HG03354 (cell line): ENCODE measurements at regions not wholly inside any gene's neighbourhood (a gene's known extent, or its start where the extent isn't known, plus 50 kb on each side); places are given as distances from the start of the nearest gene placed in this dataset.

Experiments
- ATAC-seq: cut with Tn5 transposase; IDR thresholded peaks from one replicate; pipeline ENCODE4 v1.9.1; 2021; ENCODE audit warnings: mild to moderate bottlenecking; ENCODE audit not compliant: unreplicated experiment, poor library complexity, severe bottlenecking

DNA sequence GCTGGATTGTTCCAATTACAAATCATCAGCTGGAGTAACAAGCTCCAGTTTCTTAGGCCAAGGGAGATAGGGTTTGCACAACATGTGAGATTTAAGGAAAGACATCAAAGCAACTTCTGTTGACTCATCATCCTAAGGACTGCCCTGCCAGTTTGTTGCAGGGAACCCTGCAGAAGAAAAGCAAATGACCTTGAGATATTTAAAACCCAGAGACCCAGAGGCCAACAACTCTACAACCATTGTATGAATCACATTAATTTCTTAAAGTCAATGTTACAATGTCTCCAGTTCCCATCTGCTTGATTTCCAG is 491.8 kb upstream of the ACVR2A start:
- no peak for ATAC-seq

DNA sequence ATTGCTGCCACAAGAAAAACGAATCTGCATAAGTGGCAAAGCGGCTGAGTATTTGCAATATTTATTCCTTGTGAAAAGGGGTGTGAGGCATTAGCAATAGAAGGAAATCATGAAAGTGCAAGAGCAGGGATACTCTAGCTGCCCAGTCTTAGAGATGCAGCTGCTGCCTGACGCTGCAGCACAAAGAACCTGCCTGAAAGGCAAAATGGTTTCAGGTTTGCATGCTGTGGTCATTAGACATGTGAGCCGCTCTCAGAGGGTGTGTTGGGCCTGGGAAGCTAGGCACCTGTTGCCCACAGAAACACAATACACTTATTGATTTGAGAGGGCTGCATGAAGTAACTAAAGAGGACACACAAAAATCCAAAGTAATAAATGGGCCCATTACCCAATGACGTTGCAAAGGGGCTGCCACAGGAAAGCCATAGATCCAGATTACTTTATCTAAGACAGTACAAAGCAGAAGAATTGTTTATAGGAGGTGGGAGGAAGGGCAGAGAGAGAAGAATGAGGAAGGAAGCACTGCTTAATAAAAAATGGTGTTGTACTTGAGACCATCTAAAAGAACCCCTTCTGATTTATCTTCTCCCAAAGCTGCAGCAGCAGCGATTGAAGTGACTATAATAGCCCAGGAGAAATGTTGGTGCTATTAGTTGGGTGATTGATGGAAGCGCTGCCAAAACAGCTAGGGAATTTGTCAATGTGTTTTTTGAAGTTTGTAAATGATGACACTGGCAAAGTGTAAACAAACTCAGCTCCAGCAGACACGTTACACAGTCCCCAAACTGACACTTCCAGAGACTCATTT is 492.4 kb upstream of the ACVR2A start:
- ATAC-seq: no peak

DNA sequence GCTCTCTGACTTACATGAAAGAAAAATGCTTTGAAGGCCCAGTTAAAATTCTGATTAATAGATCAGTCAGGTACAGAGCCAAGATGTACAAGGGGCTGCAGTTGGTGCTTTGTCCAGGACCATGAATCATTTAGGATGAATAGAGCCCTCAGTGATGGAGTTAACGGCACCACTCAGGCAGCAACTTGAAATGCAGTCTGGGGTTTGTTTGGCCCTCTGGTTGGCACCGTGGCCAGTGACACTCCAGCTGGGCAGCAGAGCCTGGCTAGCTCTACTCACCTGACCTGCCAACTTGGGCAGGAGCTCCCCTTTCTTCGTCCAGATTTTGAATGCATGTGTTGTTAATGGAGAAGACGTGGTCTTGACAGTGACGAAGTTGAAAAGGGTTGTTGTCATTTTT is 493.0 kb upstream of the ACVR2A start:
- ATAC-seq: no peak

DNA sequence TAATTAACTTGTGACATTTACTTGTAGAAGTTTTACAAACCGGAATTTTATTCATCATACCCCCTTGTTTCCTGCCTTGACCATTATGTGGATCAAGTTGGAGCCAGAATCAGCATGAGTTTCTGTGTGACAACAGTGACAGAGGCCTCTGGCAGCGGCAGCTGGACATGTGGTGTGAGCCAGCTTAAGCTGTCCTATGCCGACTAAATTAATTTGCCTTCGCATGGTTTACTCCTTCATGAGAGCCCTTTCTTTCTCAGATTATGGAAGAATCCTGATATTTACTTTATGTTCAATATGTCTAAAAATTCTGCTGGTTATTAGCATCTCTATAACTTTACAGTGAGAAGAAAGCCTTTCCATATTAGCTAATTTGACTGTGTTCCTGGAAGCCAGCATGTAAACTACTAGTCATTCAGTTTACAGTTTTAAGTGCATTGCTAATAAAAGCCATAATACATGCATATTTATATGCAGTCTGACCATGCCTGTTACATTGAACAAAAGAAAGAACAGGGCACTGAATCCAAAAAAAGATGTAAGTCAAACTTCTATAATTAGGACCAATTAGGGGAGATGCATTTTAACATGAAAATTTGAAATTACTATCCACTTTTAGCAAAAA is 495.8 kb upstream of the ACVR2A start:
- ATAC-seq: no peak

DNA sequence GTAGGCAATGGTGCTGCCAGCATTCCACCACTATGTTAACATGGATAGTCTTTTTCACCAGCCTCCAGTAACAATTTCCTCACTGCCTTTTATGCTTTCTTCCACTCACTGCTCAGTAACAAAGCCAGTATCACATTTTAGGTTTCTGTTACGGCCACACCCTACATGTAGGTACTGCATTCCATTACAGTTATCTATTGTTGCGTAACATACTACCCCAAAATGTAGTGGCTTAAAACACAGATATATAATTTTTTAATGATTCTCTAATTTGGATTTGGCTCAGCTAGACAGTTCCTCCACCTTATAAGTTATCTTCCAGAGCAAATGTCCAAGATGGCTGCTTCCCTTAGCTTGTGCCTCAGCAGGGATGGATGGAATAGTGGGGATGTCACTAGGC is 498.7 kb upstream of the ACVR2A start:
- no peak for ATAC-seq

DNA sequence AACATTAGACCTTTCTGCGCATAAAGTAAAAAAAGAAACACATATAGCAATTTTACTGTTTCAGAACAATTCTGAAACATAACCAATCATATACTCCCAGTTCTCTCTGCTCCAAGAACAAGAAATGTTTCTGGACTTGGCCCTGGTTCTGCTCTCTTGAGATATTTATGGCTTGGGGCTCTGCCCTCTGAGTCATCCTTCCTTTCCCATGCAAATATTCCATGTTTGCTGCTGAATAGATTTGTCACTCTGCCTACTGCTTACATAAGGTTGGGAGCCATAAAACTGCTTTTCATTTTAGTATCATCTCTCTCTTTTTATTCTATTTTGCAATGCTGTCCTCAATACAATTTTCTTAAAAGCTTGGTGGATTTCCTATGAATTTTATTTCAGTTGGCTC is 499.6 kb upstream of the ACVR2A start:
- no peak for ATAC-seq

DNA sequence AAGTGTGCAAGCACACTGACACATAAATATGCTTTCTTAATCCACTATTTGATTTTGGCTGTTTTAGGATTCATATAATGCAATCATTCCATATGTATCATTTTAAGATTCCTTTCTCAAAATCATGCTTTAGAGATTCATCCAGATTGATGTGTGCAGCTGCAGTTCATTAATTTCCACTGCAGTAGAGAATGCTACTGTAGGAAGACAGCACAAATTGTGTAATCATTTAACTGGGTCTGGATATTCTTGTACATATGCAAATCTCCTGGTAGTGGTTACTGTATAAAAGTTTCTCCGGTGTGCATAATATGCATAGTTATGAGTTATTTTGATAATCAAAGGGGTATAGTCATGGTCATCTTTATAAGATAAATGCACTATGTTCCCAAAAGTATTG is 502.5 kb upstream of the ACVR2A start:
- ATAC-seq: peak; percentile 68

DNA sequence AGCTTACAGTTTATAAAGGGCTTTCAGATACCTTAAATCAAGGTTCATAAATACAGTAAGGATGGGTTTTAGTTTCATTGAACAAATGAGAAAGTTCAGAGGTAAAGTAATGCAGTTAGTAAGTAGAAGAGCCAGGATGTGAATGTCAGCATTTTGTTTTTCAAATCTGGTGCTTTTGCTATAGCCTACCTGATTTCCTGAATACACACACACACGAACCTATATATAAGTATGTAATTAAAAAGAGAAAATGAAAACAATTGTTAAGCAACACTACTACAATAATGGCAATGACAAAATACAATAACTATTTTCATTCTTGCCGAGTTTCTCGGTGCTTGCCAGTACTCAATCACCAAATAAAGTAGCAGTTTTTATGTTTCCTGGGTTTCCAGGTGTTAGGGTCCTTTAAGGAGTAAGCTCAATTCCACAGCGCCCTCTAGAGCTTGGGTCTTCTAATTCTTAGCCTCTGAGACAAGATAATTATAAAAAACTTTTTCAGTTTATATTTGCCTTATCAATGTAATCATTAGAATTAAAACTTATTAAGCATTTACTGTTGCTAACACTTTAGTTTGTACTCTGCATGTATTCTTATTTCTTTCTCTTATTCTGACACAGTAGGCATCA is 512.9 kb upstream of the ACVR2A start:
- ATAC-seq: peak; percentile 77

DNA sequence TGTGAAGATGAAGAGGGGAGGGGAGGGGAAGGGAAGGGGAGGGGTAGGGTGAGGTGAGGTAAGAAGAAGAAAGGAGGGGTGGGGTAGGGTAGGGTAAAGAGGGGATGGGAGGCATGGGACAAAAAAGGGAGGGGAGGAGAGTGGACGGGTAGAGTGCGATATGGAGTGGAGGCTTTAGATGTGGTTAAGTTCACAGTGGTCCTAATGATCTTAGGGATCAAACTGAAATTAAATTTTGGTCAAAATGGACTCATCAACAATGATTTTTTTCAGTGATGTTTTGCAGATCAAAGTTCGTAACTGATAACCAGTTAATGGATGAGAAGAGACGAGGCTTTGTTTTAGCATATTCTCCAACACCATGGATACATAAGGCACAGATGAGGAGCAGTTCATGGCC is 513.9 kb upstream of the ACVR2A start:
- ATAC-seq: no peak

DNA sequence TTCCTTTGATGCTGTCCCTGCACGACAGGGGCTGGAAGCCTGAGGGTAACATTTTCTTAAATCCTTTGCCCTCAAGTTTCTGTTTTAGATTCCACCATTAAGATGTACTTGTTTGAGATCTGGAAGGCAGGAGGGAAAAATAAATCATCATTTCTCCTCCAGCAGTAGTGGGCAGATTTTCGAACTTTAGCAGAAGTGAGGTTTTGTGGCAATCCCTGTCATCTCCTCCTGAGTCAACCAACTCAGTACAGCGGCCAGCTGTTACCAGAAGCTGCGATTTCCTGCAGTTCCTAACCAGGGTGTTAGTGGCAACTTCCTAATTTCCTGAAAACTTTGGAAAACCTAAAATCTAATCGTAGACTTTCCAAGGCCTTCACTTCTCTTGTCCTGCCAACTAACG is 517.2 kb upstream of the ACVR2A start:
- peak; percentile 67 for ATAC-seq

DNA sequence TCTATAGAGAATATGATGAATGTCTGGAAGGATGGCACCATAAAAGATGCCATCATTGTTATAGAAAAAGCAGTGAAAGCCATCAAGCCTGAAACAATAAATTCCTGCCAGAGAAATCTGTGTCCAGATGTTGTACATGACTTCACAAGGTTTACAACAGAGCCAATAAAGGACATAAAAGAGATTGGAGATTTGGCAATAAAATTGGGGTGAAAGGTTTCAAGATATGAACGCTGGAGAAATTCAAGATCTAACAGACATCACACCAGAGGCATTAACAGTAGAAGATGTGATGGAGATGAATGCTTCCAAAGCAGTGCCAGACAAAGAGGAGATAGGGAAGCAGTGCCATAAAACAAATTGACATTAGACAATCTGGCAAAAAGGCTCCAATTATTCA is 518.8 kb upstream of the ACVR2A start:
- ATAC-seq: no peak

DNA sequence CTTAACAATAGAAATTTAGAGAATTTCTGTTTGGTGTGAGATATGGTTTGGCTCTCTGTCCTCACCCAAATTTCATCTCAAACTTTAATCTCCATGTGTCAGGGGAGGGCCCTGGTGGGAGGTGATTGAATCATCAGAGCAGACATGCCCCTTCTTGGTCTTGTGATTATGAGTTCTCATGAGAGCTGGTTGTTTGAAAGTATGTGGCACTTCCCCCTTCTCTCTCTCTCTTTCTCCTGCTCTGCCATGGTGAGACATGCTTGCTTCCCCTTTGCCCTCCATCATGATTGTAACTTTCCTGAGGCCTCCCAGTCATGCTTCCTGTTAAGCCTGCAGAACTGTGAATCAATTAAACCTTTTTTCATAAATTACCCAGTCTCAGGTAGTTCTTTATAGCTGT is 524.7 kb upstream of the ACVR2A start:
- ATAC-seq: no peak

DNA sequence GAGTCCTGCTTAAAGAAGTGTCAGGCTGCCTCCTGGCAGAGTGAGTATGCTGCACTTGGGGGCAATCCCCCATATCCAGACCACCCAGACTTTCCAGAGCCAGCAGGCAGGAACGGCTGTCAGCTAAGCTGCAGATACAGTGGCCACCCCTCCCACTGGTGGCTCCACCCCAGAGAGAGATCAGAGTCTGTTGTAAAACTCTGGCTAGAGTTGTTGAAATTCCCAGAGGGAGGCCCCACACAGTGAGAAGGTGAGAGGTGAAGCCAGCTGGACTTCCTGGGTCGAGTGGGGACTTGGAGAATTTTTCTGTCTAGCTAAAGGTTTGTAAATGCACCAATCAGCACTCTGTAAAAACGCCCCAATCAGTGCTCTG is 533.8 kb upstream of the ACVR2A start:
- ATAC-seq: no peak

DNA sequence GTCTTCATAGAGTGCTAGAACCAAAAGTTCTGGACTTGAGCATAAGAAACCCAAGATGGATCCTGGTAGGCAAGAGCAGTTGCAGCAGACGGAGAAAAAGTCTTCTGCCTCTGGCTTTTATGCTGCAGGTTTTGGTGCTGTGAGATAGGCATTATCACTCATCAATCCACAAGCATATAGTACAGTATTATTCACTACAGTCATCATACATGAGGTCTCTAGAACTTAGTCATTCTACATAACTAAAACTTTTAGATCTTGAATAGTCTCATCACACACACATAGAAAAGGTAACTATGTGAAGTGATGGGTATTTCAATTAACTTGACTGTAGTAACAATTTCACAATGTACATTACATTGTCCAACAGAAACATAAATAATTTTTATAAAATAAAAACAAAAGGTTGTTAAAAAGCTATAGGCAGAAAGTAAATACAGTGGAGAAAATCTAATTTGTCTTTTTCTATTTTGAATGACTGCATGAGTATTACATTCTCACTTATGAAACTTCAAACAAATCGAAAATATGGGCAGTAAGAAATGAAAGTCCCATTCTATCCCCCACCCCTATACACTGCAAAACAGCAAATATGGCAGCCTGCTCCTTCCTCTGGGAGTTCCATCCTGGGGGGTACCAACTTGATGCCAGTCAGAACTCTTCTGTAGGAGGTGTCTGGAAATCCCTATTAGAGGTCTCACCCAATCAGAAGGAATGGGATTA is 534.3 kb upstream of the ACVR2A start:
- ATAC-seq: no peak

DNA sequence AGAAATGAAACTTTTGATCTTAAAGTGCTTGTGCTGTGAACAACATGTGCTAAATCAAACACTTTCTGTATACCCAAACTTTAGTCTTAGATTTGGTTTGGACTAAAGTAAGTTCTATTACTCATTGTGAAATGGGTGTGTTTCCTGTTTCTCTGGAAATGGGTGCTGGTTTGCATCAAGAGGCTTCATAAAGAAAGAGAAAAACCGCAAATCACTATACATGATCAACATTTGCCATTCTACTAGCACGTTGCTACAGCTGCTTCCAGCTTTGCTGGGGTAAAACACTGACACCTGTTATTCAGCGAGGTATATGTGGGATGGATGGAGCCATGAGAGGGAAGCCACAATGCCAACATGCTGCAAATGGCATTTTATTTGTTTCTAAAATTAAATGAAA is 547.0 kb upstream of the ACVR2A start:
- ATAC-seq: peak; percentile 98

DNA sequence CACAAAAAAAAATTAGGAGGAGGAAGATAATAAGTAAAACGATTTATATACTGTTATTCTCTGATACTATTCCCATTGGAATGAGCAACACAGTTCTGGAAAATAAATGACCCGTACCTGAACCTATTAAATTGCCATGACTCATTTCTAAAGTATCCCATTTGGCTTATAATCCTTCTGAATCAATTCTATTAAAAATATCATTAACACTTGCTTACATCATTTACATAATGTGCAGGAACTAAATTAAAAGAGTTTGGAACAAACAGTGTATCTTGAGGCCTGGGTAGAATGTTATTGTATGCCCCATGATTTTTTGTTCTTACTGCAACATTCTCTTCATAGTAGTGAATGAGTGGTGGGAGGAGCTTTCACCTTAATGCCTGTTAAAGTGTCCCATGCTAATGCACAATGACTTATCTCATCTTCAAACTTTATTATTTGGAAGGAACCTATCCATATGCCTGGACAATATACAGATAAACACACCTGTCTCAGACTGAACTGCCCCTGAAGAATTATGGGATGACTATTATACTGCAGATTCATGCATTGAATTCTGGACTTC is 549.9 kb upstream of the ACVR2A start:
- no peak for ATAC-seq

DNA sequence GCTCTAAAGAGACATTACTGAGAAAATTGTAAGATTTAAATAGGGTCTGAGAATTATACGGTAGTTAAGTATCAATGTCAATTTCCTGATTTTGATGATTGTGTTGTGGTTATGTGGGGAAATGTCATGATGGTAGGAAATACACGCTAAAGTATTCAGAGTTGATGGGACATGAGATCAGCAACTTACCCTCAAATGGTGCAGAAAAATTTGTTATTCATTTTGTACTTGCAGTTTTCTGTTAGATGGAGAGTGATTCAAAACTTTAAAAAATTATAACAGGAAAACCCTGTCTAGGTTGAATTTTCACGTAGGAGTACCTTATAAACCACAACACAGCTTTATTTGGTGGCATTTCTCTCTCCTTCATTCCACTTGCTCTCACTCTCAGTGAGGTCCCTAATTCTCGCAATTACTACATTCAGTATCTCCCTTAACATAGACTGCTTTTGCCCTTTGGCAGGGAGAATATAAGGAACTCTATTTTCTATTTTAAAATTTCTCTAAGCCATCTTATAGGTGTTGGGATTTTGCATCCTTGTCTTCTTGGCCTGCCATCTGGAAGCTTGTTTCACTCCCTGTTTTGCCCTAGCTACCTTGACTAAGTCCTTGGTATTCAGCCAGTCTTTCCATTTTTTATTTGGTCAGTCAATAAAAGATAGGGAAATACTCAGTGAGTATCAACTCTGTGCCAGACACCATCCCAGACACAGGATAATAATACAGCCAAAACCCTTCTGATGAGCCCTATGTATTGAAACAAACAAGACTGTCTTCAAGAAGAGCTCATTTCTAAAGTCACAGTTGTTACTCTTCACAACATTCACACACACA is 550.6 kb upstream of the ACVR2A start:
- no peak for ATAC-seq

DNA sequence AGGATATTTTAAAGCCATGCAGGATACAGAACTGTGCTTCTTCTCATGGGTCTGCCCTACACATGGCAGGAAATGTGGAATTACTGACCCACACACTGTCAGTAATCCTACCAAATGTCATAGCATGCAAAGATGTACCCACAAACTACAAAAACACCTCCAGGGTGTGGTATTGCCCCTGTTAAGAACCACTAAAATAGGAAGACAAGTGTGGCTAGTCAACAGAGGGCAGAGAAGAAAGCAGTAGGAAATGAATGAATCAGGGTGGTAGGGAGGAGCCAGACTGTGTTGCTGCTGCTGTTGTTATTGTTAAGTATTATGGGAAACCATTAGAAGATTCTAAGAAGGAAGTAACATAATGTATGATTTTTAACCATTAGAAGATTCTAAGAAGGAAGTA is 556.7 kb upstream of the ACVR2A start:
- no peak for ATAC-seq

DNA sequence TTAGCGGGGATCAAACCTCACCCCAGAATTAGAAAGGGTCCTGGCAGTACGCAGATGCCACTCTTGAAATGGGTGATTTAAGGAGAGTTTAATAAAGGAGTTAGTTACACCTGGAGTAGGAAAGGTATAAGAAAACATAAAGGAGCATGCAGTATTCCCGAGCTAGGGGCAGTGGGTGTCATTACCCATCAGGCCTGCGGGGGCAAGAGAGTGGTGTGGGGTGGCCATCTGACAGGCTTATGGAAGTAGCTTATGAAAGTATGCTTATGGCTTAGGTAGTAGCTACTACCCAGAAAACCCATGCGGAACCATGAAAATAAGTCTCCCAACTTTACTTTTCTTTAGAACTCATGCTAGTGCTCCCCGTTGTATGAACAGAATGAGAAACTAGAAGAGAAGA is 568.9 kb upstream of the ACVR2A start:
- peak; percentile 71 for ATAC-seq

DNA sequence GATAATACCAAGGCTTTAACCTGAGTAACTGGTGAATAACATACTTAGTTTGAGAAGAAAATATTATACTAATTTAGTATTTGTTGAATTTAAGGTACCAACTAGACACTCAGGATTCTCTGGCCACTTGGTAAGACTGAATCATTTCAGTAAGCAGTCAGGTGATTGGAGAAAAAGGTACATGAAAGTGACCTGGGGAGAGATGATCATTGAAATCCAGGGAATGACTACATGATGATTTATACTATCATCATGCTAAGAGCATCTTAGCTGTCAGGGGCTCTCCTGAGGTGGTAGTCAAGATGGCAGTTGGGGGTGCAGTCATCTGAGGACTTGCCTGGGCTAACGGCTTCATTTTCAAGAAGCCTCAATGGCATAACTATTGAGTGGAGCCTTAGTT is 571.2 kb upstream of the ACVR2A start:
- ATAC-seq: no peak
